Spinal cord (tissue), 9 donors: ENCODE measurements at regions not wholly inside any gene's neighbourhood (a gene's known extent, or its start where the extent isn't known, plus 50 kb on each side); places are given as distances from the start of the nearest gene placed in this dataset.

Experiments
- DNase-seq, 6 donors: peaks; one replicate each; pipeline versions ENCODE4 v3.0.0 to v3.0.0-alpha.2; 2013 to 2015; ENCODE audit warnings: low spot score in 6 of 6, low read depth in 4 of 6
- H3K27ac ChIP-seq: one replicate; pipeline ENCODE4 v1.5.1; 2013; ENCODE audit warnings: low read depth, low read length, control low read depth
- H3K27me3 ChIP-seq: one replicate; pipeline ENCODE4 v1.6.1; 2013; ENCODE audit warnings: low read length; ENCODE audit not compliant: control insufficient read depth, insufficient read depth
- H3K36me3 ChIP-seq: one replicate; pipeline ENCODE4 v1.6.1; 2013; ENCODE audit warnings: low read length; ENCODE audit not compliant: control insufficient read depth, insufficient read depth
- H3K4me1 ChIP-seq: one replicate; pipeline ENCODE4 v1.6.1; 2013; ENCODE audit warnings: low read length; ENCODE audit not compliant: control insufficient read depth, insufficient read depth
- H3K4me3 ChIP-seq: one replicate; pipeline ENCODE4 v1.5.1; 2013; ENCODE audit warnings: low read depth, low read length, control low read depth
- H3K9me3 ChIP-seq: one replicate; pipeline ENCODE4 v1.6.1; 2013; ENCODE audit warnings: low read length; ENCODE audit not compliant: control insufficient read depth, insufficient read depth
- WGBS: methylation state at CpG from one replicate; pipeline ENCODE4 v1.1.5; 2013; ENCODE audit warnings: missing lambda C conversion rate; ENCODE audit not compliant: insufficient coverage; 5-methylcytosine and 5-hydroxymethylcytosine counted together
- donor health status: healthy.

DNA sequence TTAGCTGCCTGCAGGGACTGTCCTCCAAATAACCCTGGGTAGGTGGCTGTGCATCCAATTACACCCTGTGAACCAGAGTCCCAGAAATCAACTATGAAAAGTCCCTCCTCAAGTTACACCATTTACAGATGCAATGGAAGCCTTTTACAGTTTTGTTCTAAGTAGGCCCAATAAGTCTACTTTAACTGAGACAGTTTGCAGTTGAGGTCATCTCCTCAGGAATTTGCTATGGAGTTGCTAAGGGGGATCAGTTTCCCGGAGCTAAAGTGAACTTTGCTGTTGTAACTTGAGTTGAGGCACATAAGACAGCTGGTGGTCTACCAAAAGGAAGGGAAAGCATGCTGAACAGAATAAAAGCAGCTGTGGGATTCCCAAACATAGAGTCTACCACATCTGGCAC, 121.6 kb upstream of the STK26 start:
- no peak overlapping the region for H3K27ac ChIP-seq
- H3K36me3 ChIP-seq = no peaks in the 10 kb centered on the region
- peaks cover 24% of the 10 kb centered on the region for H3K27me3 ChIP-seq
- DNase-seq = no peak
- no peaks in the 10 kb centered on the region for H3K9me3 ChIP-seq
- WGBS = 45% methylated on average over 1 of the region's 1 CpG
- no peak overlapping the region for H3K4me3 ChIP-seq
- no peaks in the 10 kb centered on the region for H3K4me1 ChIP-seq

DNA sequence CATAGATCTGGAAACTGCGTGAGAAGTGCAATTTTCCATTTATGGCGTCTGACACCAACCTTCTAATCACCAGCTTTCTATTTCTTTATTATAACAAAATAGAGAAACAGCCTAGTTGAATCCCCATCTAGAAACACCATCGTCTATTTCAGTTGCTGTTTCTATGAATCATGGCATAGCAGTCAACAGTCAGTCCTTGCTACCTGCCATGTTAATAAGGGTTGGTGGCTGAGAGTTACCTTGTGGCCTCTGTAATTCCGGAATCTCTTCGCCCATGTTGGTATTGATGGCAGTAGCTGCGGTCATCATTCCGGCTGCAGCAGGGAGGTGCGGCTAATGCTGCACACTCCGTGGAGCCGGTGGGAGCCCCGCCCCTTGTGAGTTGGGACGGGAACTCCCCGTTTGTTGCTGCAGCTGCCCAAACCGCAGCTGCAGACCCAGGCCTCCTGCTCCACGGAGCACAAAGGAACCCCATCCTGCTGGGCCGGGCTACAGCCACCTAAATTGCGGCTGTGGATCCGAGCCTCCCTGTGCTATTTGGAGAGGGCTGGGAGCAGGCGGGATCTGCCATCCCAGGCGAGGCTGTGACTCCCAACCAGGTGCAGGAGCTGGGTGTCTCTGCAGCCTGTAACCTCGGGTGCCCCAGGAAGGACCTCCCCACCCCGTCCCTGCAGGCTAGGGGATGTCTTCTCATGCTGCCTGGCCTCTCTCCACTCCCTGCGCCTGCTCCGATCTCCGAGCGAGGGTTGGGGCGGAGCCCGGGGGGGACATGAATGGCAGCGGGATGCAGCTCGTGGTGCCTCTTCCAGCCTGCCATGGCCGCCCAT, 115.4 kb upstream of the STK26 start:
- no peaks in the 10 kb centered on the region for H3K4me1 ChIP-seq
- no peak overlapping the region for H3K27ac ChIP-seq
- H3K36me3 ChIP-seq = no peaks in the 10 kb centered on the region
- 68% methylated on average over 28 of the region's 31 CpGs for WGBS
- no peak overlapping the region for H3K4me3 ChIP-seq
- no peak for DNase-seq
- H3K27me3 ChIP-seq = peaks cover 23% of the 10 kb centered on the region
- H3K9me3 ChIP-seq = no peaks in the 10 kb centered on the region

DNA sequence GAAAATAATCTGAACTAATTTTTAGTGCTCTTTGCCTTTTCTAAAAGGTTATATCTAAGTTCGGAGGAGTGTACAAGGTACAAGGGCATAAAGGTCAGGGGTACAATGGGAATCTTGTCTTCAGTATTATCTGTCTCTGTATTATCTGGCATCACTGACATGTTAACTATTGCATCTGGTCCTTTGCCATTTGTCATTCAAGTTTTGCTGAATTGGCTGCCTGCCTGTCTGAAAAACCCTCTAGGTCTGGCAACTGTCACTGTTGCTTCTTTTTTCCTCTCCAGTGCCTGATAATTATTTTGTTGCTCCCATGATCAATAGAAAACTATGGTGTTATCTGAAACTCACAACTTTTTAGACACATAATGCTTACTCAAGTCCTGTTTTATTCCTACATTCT, 112.5 kb upstream of the STK26 start:
- Histone ChIP-seq H3K4me1 (no peaks in the 10 kb centered on the region), H3K36me3 (no peaks in the 10 kb centered on the region), H3K27ac (no peak overlapping the region), H3K4me3 (no peak overlapping the region), H3K9me3 (no peaks in the 10 kb centered on the region), H3K27me3 (peaks cover 21% of the 10 kb centered on the region)
- WGBS = no CpG with 5 or more reads among the region's 1 CpG
- peak in 2 of 6 donors; percentile 2 to 38 for DNase-seq

DNA sequence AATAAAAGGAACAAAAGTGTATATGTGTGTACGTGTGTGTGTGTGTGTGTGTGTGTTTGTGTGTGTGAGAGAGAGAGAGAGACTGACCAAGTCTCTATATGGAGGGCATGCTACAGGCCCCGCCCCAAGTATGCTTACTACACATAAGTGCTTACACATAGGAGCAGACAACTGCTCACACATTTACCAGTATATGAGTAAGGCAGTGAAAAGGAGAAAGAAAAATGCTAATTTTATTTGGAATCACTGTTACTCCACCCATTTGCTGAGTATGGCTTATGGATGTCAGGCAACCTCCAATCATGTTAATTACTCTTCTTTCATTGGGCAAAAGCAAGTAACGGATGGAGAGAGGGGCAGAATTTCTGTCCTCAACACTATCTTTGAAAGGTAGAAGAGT, 107.6 kb upstream of the STK26 start:
- DNase-seq = no peak
- Histone ChIP-seq H3K4me3 (no peak overlapping the region), H3K36me3 (no peaks in the 10 kb centered on the region), H3K27ac (no peak overlapping the region), H3K27me3 (peaks cover 19% of the 10 kb centered on the region), H3K9me3 (no peaks in the 10 kb centered on the region), H3K4me1 (no peaks in the 10 kb centered on the region)
- no CpG with 5 or more reads among the region's 3 CpGs for WGBS

DNA sequence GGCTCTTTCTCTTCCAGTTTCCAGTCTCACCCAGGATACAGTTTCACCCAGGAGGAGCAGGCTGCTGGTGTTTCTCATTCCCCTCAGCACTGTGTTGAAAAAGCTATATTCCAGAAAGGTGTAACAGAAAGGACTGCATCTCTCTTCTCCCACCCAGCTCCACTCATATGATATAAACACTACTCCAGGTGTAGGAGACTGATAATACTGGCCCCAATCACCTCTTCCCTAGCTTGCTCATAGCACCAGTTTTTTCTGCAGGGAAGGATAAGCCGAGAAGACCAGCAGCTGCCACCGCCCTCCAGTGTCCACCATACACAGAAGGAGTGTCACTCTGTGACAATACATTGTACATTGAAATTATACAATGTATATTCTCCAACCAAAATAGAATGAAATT, 105.5 kb upstream of the STK26 start:
- DNase-seq = no peak
- H3K27ac ChIP-seq = no peak overlapping the region
- H3K4me1 ChIP-seq = no peaks in the 10 kb centered on the region
- H3K27me3 ChIP-seq = peaks cover 19% of the 10 kb centered on the region
- no peak overlapping the region for H3K4me3 ChIP-seq
- peaks cover 1% of the 10 kb centered on the region for H3K9me3 ChIP-seq
- H3K36me3 ChIP-seq = no peaks in the 10 kb centered on the region
- WGBS = no CpG with 5 or more reads among the region's 2 CpGs

DNA sequence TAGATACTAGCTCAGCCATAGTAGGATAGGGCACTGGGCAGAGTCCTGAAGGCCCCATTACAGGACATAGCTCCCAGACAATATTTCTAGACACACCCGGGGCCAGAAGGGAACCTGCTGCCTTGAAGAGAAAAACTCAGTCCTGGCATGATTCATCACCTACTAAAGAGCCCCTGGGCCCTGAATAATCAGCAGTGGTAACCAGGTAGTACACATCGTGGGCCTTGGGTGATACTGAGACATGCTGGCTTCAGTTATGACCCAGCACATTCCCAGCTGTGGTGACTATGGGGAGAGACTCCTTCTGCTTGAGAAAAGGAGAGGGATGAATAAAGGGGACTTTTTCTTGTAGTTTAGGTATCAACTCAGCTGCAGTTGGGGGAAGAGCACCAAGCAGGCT, 104.3 kb upstream of the STK26 start:
- DNase-seq = no peak
- Histone ChIP-seq H3K36me3 (no peaks in the 10 kb centered on the region), H3K9me3 (peaks cover 1% of the 10 kb centered on the region), H3K4me1 (no peaks in the 10 kb centered on the region), H3K27me3 (peaks cover 19% of the 10 kb centered on the region), H3K27ac (no peak overlapping the region), H3K4me3 (no peak overlapping the region)
- WGBS = 57% methylated on average over 1 of the region's 2 CpGs

DNA sequence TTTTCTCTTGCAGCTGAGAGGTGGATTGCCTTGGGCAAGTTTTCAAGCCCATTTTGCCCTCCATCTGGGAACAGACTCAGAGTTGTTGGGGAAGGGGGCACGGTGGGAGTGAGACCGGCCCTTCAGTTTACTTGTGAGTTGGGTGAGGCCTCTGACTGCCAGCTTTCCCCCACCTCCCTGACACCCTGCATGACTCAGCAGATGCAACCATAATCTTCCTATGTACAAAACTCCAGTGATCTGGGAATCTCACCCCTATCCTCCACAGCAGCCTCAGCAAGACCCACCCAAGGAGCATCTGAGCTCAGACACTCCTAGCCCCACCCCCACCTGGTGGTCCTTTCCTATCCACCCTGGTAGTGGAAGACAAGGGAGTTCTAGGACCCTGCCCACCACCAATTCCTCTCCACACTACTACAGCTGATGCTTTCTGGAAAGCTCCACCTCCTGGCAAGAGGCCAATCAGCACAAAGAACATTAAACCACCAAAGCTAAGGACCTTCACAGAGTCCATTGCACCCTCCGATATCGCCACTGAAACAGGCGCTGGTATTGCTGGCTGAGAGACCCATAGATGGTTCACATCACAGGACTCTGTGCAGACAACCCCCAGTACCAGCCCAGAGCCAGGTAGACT, 99.4 kb upstream of the STK26 start:
- Histone ChIP-seq H3K4me3 (no peak overlapping the region), H3K4me1 (no peaks in the 10 kb centered on the region), H3K9me3 (peaks cover 1% of the 10 kb centered on the region), H3K27me3 (peaks cover 6% of the 10 kb centered on the region), H3K36me3 (no peaks in the 10 kb centered on the region), H3K27ac (no peak overlapping the region)
- no peak for DNase-seq
- WGBS = 72% methylated on average over 3 of the region's 5 CpGs

DNA sequence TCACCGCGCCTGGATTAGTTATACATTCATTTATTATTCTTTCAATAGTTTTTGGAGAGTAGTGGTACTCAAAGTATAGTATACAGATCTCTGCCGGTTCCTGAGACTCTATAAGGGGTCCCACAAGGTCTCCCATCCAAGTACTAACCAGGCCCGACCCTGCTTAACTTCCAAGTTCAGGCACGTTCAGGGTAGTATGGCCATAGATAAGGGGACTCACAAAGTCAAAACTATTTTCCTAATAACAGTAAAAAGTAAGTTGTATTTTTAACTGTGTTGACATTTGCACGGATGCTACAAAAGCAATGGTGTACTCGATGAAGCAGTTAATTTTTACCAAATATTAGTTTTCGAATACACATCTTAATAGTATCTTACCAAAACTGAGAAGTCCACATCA, 84.4 kb upstream of the STK26 start:
- Histone ChIP-seq H3K9me3 (no peaks in the 10 kb centered on the region), H3K27ac (no peak overlapping the region), H3K4me1 (no peaks in the 10 kb centered on the region), H3K4me3 (no peak overlapping the region), H3K36me3 (no peaks in the 10 kb centered on the region), H3K27me3 (peaks cover 10% of the 10 kb centered on the region)
- DNase-seq = no peak
- no CpG with 5 or more reads among the region's 8 CpGs for WGBS

DNA sequence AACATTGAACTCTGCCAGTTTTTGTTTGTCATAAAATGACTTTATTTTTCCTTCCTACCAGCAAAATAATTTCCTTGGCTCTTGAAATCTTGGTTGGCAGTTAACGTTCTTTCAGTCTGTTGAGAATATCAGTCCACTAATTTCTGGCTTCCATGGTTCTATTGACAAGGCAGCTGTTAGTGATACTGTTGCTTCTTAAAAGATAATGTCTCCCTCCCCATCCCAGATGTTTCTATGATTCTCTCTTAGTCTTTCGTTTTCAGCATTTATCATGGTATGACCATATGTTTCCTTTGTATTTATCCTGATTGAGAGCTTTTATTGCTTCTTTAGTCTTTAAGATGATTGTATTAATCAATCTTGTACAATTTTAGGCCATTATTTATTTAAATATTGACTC, 81.1 kb upstream of the STK26 start:
- Histone ChIP-seq H3K4me1 (no peaks in the 10 kb centered on the region), H3K4me3 (no peak overlapping the region), H3K9me3 (no peaks in the 10 kb centered on the region), H3K27ac (no peak overlapping the region), H3K27me3 (peaks cover 15% of the 10 kb centered on the region), H3K36me3 (no peaks in the 10 kb centered on the region)
- DNase-seq = no peak
- WGBS = no CpG with 5 or more reads among the region's 2 CpGs
